GM23248 (cell line): ENCODE measurements at regions not wholly inside any gene's neighbourhood (a gene's known extent, or its start where the extent isn't known, plus 50 kb on each side); places are given as distances from the start of the nearest gene placed in this dataset.

ENCODE experiments used
- DNase-seq: peaks from one replicate; pipeline ENCODE4 v3.0.0-alpha.2; 2015
- H2AFZ ChIP-seq: fragments of 200-600 bp; sonication (generic); 2 replicates; pipeline ENCODE4 v1.6.1; 2016; ENCODE audit warnings: antibody characterized with exemption
- H3F3A ChIP-seq: fragments of 200-600 bp; sonication (generic); 2 replicates; pipeline ENCODE4 v1.6.1; 2016; ENCODE audit warnings: mild to moderate bottlenecking, antibody characterized with exemption, mixed run types; ENCODE audit not compliant: insufficient read depth
- H3K27ac ChIP-seq: fragments of 200-600 bp; sonication (generic); 2 replicates; pipeline ENCODE4 v1.5.1; 2016; ENCODE audit warnings: mild to moderate bottlenecking
- H3K27me3 ChIP-seq: fragments of 200-600 bp; sonication (generic); replicated peaks from 2 replicates; pipeline ENCODE4 v1.6.1; 2016; ENCODE audit warnings: mild to moderate bottlenecking; ENCODE audit not compliant: insufficient read depth
- H3K36me3 ChIP-seq: fragments of 200-600 bp; sonication (generic); 2 replicates; pipeline ENCODE4 v1.6.1; 2016; ENCODE audit warnings: low read depth, mild to moderate bottlenecking
- H3K4me1 ChIP-seq: fragments of 200-600 bp; sonication (generic); 2 replicates; pipeline ENCODE4 v1.6.1; 2016; ENCODE audit warnings: mild to moderate bottlenecking; ENCODE audit not compliant: insufficient read depth
- H3K4me2 ChIP-seq: fragments of 200-600 bp; sonication (generic); one replicate; pipeline ENCODE4 v1.6.1; 2016; ENCODE audit warnings: mild to moderate bottlenecking; ENCODE audit not compliant: unreplicated experiment
- H3K4me3 ChIP-seq: fragments of 200-600 bp; sonication (generic); 2 replicates; pipeline ENCODE4 v1.5.1; 2016; ENCODE audit warnings: mild to moderate bottlenecking
- H3K79me2 ChIP-seq: fragments of 200-600 bp; sonication (generic); 2 replicates; pipeline ENCODE4 v1.6.1; 2016; ENCODE audit warnings: mild to moderate bottlenecking; ENCODE audit not compliant: insufficient read depth
- H3K9ac ChIP-seq: fragments of 200-600 bp; sonication (generic); 2 replicates; pipeline ENCODE4 v1.6.1; 2016; ENCODE audit warnings: mild to moderate bottlenecking
- H3K9me2 ChIP-seq: fragments of 200-600 bp; sonication (generic); 2 replicates; pipeline ENCODE4 v1.6.1; 2016; ENCODE audit warnings: mixed run types, mild to moderate bottlenecking, moderate library complexity; ENCODE audit not compliant: insufficient read depth
- H3K9me3 ChIP-seq: fragments of 200-600 bp; sonication (generic); one replicate; pipeline ENCODE4 v1.6.1; 2017; ENCODE audit warnings: low read depth
- H4K20me1 ChIP-seq: fragments of 200-600 bp; sonication (generic); 2 replicates; pipeline ENCODE4 v1.6.0; 2016; ENCODE audit not compliant: insufficient read depth
- EZH2 ChIP-seq: fragments of 200-600 bp; sonication (generic); IDR thresholded peaks from 2 replicates; pipeline ENCODE4 v1.6.1; 2018; ENCODE audit warnings: antibody characterized with exemption, mild to moderate bottlenecking; ENCODE audit not compliant: insufficient read depth, poor library complexity, severe bottlenecking
- EZH2phosphoT487 ChIP-seq: fragments of 200-600 bp; sonication (generic); IDR thresholded peaks from 2 replicates; pipeline ENCODE4 v1.6.1; 2018; ENCODE audit warnings: antibody characterized with exemption, moderate library complexity, mild to moderate bottlenecking, low read depth; ENCODE audit not compliant: insufficient read depth
- WGBS, 2 experiments: methylation state at CpG; one replicate each; pipeline ENCODE4 v1.1.6; 2015 to 2017; ENCODE audit warnings: low lambda C conversion rate in 2 of 2, low coverage in 1 of 2; ENCODE audit errors: missing lambda C conversion rate in 2 of 2; 5-methylcytosine and 5-hydroxymethylcytosine counted together
- in situ Hi-C: fragments of 300-500 bp; cut with MboI; formaldehyde crosslinking; loops from 2 replicates; pipeline ENCODE4 v1.15.0; 2020

DNA sequence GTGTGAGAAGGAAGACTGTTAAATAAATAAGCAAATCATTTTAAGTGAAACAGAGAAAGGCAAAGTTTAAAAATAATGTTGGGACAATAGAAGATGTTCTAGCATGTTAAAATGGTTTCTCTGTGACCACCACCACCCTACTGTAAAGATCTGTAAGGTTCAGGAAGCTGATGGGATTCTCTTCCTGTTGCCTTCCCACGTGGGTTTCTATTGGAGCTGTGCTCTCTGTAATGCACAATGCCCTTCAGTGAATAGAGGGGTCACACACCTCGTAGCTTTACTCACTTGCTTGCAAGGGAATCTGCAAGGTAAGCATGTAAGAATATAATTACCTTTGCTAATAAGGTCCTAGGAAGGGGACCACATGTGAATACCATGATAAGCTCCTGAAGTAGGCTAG lies 170.5 kb downstream of the CASP12 start:
- Histone ChIP-seq H3K9me3 (no peaks in the 10 kb centered on the region), H3F3A (no peaks in the 10 kb centered on the region), H4K20me1 (no peaks in the 10 kb centered on the region), H3K79me2 (no peaks in the 10 kb centered on the region), H3K4me1 (no peaks in the 10 kb centered on the region), H3K27me3 (no peaks in the 10 kb centered on the region), H3K36me3 (no peaks in the 10 kb centered on the region), H3K4me2 (no peak overlapping the region), H3K4me3 (no peak overlapping the region), H3K27ac (no peak overlapping the region), H3K9ac (no peak overlapping the region), H2AFZ (no peak overlapping the region), H3K9me2 (no peaks in the 10 kb centered on the region)
- 42 to 57% methylated on average over 2 of the region's 2 CpGs for WGBS, 2 experiments
- TF ChIP-seq EZH2, result no peak
- no peak for TF ChIP-seq EZH2phosphoT487
- no peak for DNase-seq
- in situ Hi-C loops, result no loop called here

DNA sequence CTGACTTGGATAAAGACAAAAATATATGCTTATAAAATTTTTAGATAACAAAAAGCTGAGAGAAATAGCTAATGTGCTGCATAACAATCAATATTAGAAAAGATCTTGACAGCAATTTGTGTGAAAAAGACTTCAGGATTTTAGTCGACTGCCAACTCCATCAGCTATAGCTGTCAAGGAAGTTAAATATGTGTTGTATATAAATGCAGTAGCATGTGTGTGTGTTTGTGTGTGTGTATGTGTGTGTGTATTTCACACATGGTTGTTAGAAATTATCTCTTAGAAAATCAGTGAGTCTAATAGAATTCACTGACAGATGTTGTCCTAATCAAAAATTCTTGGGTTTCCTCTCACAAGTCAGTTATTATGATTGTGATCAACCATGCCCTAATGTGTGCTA lies 171.2 kb downstream of the CASP12 start:
- no peak overlapping the region for H3K4me2 ChIP-seq
- no peak overlapping the region for H3K9ac ChIP-seq
- TF ChIP-seq EZH2, result no peak
- TF ChIP-seq EZH2phosphoT487, result no peak
- no peak overlapping the region for H2AFZ ChIP-seq
- no peaks in the 10 kb centered on the region for H3F3A ChIP-seq
- no peak overlapping the region for H3K4me3 ChIP-seq
- no peaks in the 10 kb centered on the region for H4K20me1 ChIP-seq
- 0 to 5% methylated on average over 1 of the region's 1 CpG for WGBS, 2 experiments
- no peaks in the 10 kb centered on the region for H3K4me1 ChIP-seq
- no peak overlapping the region for H3K27ac ChIP-seq
- H3K9me2 ChIP-seq, result no peaks in the 10 kb centered on the region
- in situ Hi-C loops, result no loop called here
- H3K79me2 ChIP-seq, result no peaks in the 10 kb centered on the region
- no peaks in the 10 kb centered on the region for H3K9me3 ChIP-seq
- DNase-seq, result no peak
- no peaks in the 10 kb centered on the region for H3K36me3 ChIP-seq
- H3K27me3 ChIP-seq, result no peaks in the 10 kb centered on the region

DNA sequence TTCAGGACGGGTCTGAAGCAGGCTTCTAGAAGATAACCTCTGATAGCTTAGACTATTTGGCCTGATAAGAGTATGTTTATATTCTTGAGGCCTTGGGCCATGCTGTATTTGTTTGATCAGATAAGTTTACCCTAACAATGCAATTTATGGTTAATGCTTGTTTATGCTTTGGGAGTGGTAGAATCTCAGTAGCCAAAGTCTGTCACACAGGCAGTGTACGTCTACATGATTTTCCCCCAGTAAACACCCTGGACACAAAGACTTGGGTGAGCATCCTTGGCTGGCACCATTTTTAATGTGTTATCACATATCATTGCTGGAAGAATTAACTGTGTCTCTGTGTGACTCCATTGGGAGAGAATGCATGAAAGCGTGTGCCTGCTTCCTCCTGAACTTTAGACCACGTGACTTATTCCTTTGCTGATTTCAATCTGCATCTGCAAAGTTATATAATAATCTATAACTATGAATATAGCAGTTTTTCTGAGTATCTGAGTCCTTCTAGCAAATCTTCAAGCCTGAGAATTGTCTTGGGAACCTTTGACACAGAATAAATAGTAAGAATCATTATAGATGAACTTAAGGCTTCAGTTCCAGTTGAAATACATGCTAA lies 172.4 kb downstream of the CASP12 start:
- no peak for DNase-seq
- Histone ChIP-seq H3K79me2 (no peaks in the 10 kb centered on the region), H3K4me2 (no peak overlapping the region), H3K9me2 (no peaks in the 10 kb centered on the region), H3K9me3 (no peaks in the 10 kb centered on the region), H3K4me3 (no peak overlapping the region), H4K20me1 (no peaks in the 10 kb centered on the region), H3K36me3 (no peaks in the 10 kb centered on the region), H3K9ac (no peak overlapping the region), H2AFZ (no peak overlapping the region), H3F3A (no peaks in the 10 kb centered on the region), H3K4me1 (no peaks in the 10 kb centered on the region), H3K27ac (no peak overlapping the region), H3K27me3 (no peaks in the 10 kb centered on the region)
- in situ Hi-C loops, result no loop called here
- 27 to 31% methylated on average over 4 of the region's 4 CpGs for WGBS, 2 experiments
- TF ChIP-seq EZH2phosphoT487, result no peak
- TF ChIP-seq EZH2, result no peak

- no peak overlapping the region for H3K4me2 ChIP-seq
- 2 to 11% methylated on average over 1 of the region's 1 CpG for whole genome bisulfite sequencing, 2 experiments
- H3K27ac ChIP-seq, result no peak overlapping the region
- no peaks in the 10 kb centered on the region; the same call in none of the 2 replicates for H3K9me2 ChIP-seq
- H3K27me3 ChIP-seq, result no peaks in the 10 kb centered on the region
- no peaks in the 10 kb centered on the region for H3K79me2 ChIP-seq
- H3F3A ChIP-seq, result no peaks in the 10 kb centered on the region
- TF ChIP-seq EZH2 (no peak), EZH2phosphoT487 (no peak)
- no peak for DNase-seq
- no peaks in the 10 kb centered on the region for H3K36me3 ChIP-seq
- in situ Hi-C loops, result no loop called here
- no peak overlapping the region for H2AFZ ChIP-seq
- no peaks in the 10 kb centered on the region for H4K20me1 ChIP-seq
- H3K9me3 ChIP-seq, result no peaks in the 10 kb centered on the region
- H3K9ac ChIP-seq, result no peak overlapping the region
- no peaks in the 10 kb centered on the region for H3K4me1 ChIP-seq
- H3K4me3 ChIP-seq, result no peak overlapping the region
Measured at GRCh38 chr11:104713401-104713800, 184.9 kb downstream of the CASP12 start.
